H7 (cell line): ENCODE measurements at regions not wholly inside any gene's neighbourhood (a gene's known extent, or its start where the extent isn't known, plus 50 kb on each side); places are given as distances from the start of the nearest gene placed in this dataset.
"Not testable (repeated sequence)": the region's sequence is repeated elsewhere in the genome, so short reads cannot be mapped to it uniquely, and the experiment has no call there.

ENCODE experiments used
- DNase-seq: peaks from one replicate; pipeline ENCODE4 v3.0.0; 2012
- H3K27me3 ChIP-seq: 2 replicates; pipeline ENCODE4 v1.6.0; 2011; ENCODE audit warnings: mild to moderate bottlenecking, low read length; ENCODE audit not compliant: control insufficient read depth, insufficient read depth
- H3K36me3 ChIP-seq: replicated peaks from 2 replicates; pipeline ENCODE4 v1.5.1; 2011; ENCODE audit warnings: low read length; ENCODE audit not compliant: control insufficient read depth, insufficient read depth
- H3K4me3 ChIP-seq: 2 replicates; pipeline ENCODE4 v1.5.1; 2011; ENCODE audit warnings: low read depth, mild to moderate bottlenecking, control low read depth, low read length, moderate library complexity; ENCODE audit not compliant: insufficient read depth

- DNase-seq = no peak
- Histone ChIP-seq H3K27me3 (no peaks in the 10 kb centered on the region), H3K4me3 (no peak overlapping the region), H3K36me3 (no peaks in the 10 kb centered on the region)
These were observed 847.4 kb downstream of the IGSF11 start for GRCh38 chr3:118187221-118187620.

- H3K36me3 ChIP-seq = no peaks in the 10 kb centered on the region
- DNase-seq = no peak
- H3K4me3 ChIP-seq = no peak overlapping the region
- no peaks in the 10 kb centered on the region for H3K27me3 ChIP-seq
These were observed 838.5 kb downstream of the IGSF11 start for GRCh38 chr3:118196183-118196582.

- DNase-seq = no peak
- H3K36me3 ChIP-seq = no peaks in the 10 kb centered on the region
- no peaks in the 10 kb centered on the region for H3K27me3 ChIP-seq
- H3K4me3 ChIP-seq = no peak overlapping the region
These were observed 835.6 kb downstream of the IGSF11 start for GRCh38 chr3:118199044-118199443.

GRCh38 chr3:118204052-118204656 is 830.5 kb downstream of the IGSF11 start:
- Histone ChIP-seq H3K36me3 (no peaks in the 10 kb centered on the region), H3K27me3 (no peaks in the 10 kb centered on the region), H3K4me3 (no peak overlapping the region)
- DNase-seq = no peak

GRCh38 chr3:118207271-118207670 is 827.4 kb downstream of the IGSF11 start:
- no peaks in the 10 kb centered on the region for H3K27me3 ChIP-seq
- no peaks in the 10 kb centered on the region for H3K36me3 ChIP-seq
- no peak overlapping the region for H3K4me3 ChIP-seq
- DNase-seq = peak; percentile 1

- Histone ChIP-seq H3K4me3 (no peak overlapping the region), H3K27me3 (no peaks in the 10 kb centered on the region), H3K36me3 (no peaks in the 10 kb centered on the region)
- no peak for DNase-seq
These were observed 826.0 kb downstream of the IGSF11 start for GRCh38 chr3:118208642-118209041.

- DNase-seq = no peak
These were observed 820.8 kb downstream of the IGSF11 start for GRCh38 chr3:118213892-118214291.

GRCh38 chr3:118226206-118226605 is 808.4 kb downstream of the IGSF11 start:
- DNase-seq = no peak

More at GRCh38 chr3:118213892-118214291, 820.8 kb downstream of the IGSF11 start:
- Histone ChIP-seq H3K4me3 (no peak overlapping the region), H3K27me3 (no peaks in the 10 kb centered on the region), H3K36me3 (no peaks in the 10 kb centered on the region)

GRCh38 chr3:118227191-118227590 is 807.5 kb downstream of the IGSF11 start:
- no peak for DNase-seq
- Histone ChIP-seq H3K36me3 (no peaks in the 10 kb centered on the region), H3K4me3 (no peak overlapping the region), H3K27me3 (no peaks in the 10 kb centered on the region)

More at GRCh38 chr3:118226206-118226605, 808.4 kb downstream of the IGSF11 start:
- H3K4me3 ChIP-seq = no peak overlapping the region
- no peaks in the 10 kb centered on the region for H3K27me3 ChIP-seq
- H3K36me3 ChIP-seq = no peaks in the 10 kb centered on the region

GRCh38 chr3:118228151-118228550 is 806.5 kb downstream of the IGSF11 start:
- DNase-seq = no peak
- no peaks in the 10 kb centered on the region for H3K27me3 ChIP-seq
- H3K36me3 ChIP-seq = no peaks in the 10 kb centered on the region
- no peak overlapping the region for H3K4me3 ChIP-seq

- DNase-seq = no peak
- Histone ChIP-seq H3K4me3 (no peak overlapping the region), H3K36me3 (no peaks in the 10 kb centered on the region), H3K27me3 (no peaks in the 10 kb centered on the region)
These were observed 805.5 kb downstream of the IGSF11 start for GRCh38 chr3:118229196-118229595.

GRCh38 chr3:118231578-118231977 is 803.1 kb downstream of the IGSF11 start:
- no peaks in the 10 kb centered on the region for H3K27me3 ChIP-seq
- no peaks in the 10 kb centered on the region for H3K36me3 ChIP-seq
- H3K4me3 ChIP-seq = no peak overlapping the region
- DNase-seq = no peak

- no peaks in the 10 kb centered on the region for H3K27me3 ChIP-seq
- no peak overlapping the region for H3K4me3 ChIP-seq
- no peak for DNase-seq
- H3K36me3 ChIP-seq = no peaks in the 10 kb centered on the region
These were observed 795.4 kb downstream of the IGSF11 start for GRCh38 chr3:118239253-118239652.

- Histone ChIP-seq H3K27me3 (no peaks in the 10 kb centered on the region), H3K4me3 (no peak overlapping the region), H3K36me3 (no peaks in the 10 kb centered on the region)
- no peak for DNase-seq
These were observed 789.9 kb downstream of the IGSF11 start for GRCh38 chr3:118244761-118245160.

GRCh38 chr3:118245312-118245711 is 789.3 kb downstream of the IGSF11 start:
- no peak for DNase-seq
- H3K36me3 ChIP-seq = no peaks in the 10 kb centered on the region
- H3K4me3 ChIP-seq = no peak overlapping the region
- no peaks in the 10 kb centered on the region for H3K27me3 ChIP-seq

GRCh38 chr3:118258850-118259249 is 775.8 kb downstream of the IGSF11 start:
- H3K36me3 ChIP-seq, DNase-seq, H3K4me3 ChIP-seq, H3K27me3 ChIP-seq: not testable (repeated sequence)
